OCI-LY1 (cell line): ENCODE measurements at regions not wholly inside any gene's neighbourhood (a gene's known extent, or its start where the extent isn't known, plus 50 kb on each side); places are given as distances from the start of the nearest gene placed in this dataset.

Experiments
- H2AFZ ChIP-seq: fragments of 200-600 bp; sonication (generic), shearing (Covaris generic); 2 replicates; pipeline ENCODE4 v1.6.0; 2014; ENCODE audit warnings: antibody characterized with exemption, mild to moderate bottlenecking, low read length
- H3F3A ChIP-seq: fragments of 200-600 bp; sonication (generic), shearing (Covaris generic); 2 replicates; pipeline ENCODE4 v1.6.0; 2014; ENCODE audit warnings: mild to moderate bottlenecking, antibody characterized with exemption, low read length, moderate library complexity; ENCODE audit not compliant: insufficient read depth
- H3K27ac ChIP-seq: fragments of 200-600 bp; sonication (generic); 2 replicates; pipeline ENCODE4 v1.5.1; 2014; ENCODE audit warnings: low read length, mixed run types, mild to moderate bottlenecking, low read depth; ENCODE audit not compliant: poor library complexity, severe bottlenecking
- H3K27me3 ChIP-seq: fragments of 200-600 bp; sonication (generic); 2 replicates; pipeline ENCODE4 v1.6.0; 2014; ENCODE audit warnings: antibody characterized with exemption, mild to moderate bottlenecking, low read length, moderate library complexity; ENCODE audit not compliant: insufficient read depth
- H3K36me3 ChIP-seq: fragments of 200-600 bp; sonication (generic); 2 replicates; pipeline ENCODE4 v1.6.1; 2014; ENCODE audit warnings: mild to moderate bottlenecking, antibody characterized with exemption, low read length, moderate library complexity, mixed read lengths; ENCODE audit not compliant: insufficient read depth
- H3K4me1 ChIP-seq: fragments of 200-600 bp; sonication (generic); 2 replicates; pipeline ENCODE4 v1.5.1; 2014; ENCODE audit warnings: mild to moderate bottlenecking, low read length, moderate library complexity; ENCODE audit not compliant: insufficient read depth, severe bottlenecking
- H3K4me2 ChIP-seq: fragments of 200-600 bp; sonication (generic), shearing (Covaris generic); 2 replicates; pipeline ENCODE4 v1.6.1; 2014; ENCODE audit warnings: low read length
- H3K4me3 ChIP-seq: fragments of 200-600 bp; sonication (generic); 2 replicates; pipeline ENCODE4 v1.5.1; 2014; ENCODE audit warnings: low read length, low read depth, mild to moderate bottlenecking, mixed read lengths; ENCODE audit not compliant: poor library complexity, severe bottlenecking
- H3K79me2 ChIP-seq: fragments of 200-600 bp; shearing (Covaris generic); 2 replicates; pipeline ENCODE4 v1.6.1; 2016; ENCODE audit warnings: mixed run types, low read length, mixed read lengths; ENCODE audit not compliant: insufficient read depth
- H3K9ac ChIP-seq: fragments of 200-600 bp; sonication (generic), shearing (Covaris generic); 2 replicates; pipeline ENCODE4 v1.6.1; 2014; ENCODE audit warnings: mild to moderate bottlenecking, low read length, mixed read lengths
- H3K9me2 ChIP-seq: fragments of 200-600 bp; sonication (generic), shearing (Covaris generic); 2 replicates; pipeline ENCODE4 v1.6.1; 2014; ENCODE audit warnings: low read depth, mild to moderate bottlenecking, low read length, mixed read lengths
- H3K9me3 ChIP-seq: fragments of 200-600 bp; shearing (Covaris generic); 2 replicates; pipeline ENCODE4 v1.6.1; 2014; ENCODE audit warnings: low read length, mixed read lengths
- H4K20me1 ChIP-seq: fragments of 200-600 bp; sonication (generic), shearing (Covaris generic); 2 replicates; pipeline ENCODE4 v1.6.0; 2016; ENCODE audit warnings: mild to moderate bottlenecking, low read length; ENCODE audit not compliant: insufficient read depth
- EZH2 ChIP-seq: fragments of 200-600 bp; sonication (generic), shearing (Covaris generic); IDR thresholded peaks from 2 replicates; pipeline ENCODE4 v1.8.0; 2017; ENCODE audit warnings: borderline replicate concordance, mixed run types, mild to moderate bottlenecking, antibody characterized with exemption, low read length, moderate library complexity, mixed read lengths
- TF ChIP-seq, protein P1 (sequence below): fragments of 200-600 bp; sonication (generic), shearing (Covaris generic); IDR thresholded peaks from 2 replicates; pipeline ENCODE4 v1.5.1; 2017; ENCODE audit warnings: mild to moderate bottlenecking, antibody characterized with exemption, low read length, moderate library complexity, mixed read lengths

DNA sequence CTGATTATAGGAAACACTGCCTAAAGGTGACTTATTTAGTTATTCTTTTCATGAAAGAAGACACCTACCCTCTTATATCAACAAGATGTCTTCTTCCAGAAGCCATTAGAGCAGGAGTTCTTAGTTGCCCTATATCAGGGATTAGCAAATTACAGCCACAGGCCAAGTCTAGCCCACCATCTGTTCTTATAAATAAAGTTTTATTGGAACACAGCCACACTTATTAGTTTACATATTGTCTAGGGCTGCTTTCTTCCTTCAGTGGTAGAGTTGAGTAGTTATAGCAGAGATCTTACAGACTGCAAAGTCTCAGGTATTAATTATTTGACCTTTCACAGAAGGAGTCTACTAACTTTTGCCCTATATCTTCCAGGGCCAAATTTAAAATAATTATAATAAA is 157.2 kb upstream of the NOCT start:
- Histone ChIP-seq H2AFZ (no peak overlapping the region), H3K4me3 (no peak overlapping the region), H3K9me3 (no peaks in the 10 kb centered on the region), H3F3A (no peaks in the 10 kb centered on the region), H4K20me1 (no peaks in the 10 kb centered on the region), H3K79me2 (no peaks in the 10 kb centered on the region), H3K9me2 (no peaks in the 10 kb centered on the region), H3K36me3 (no peaks in the 10 kb centered on the region), H3K4me2 (no peak overlapping the region), H3K27ac (no peak overlapping the region), H3K27me3 (no peaks in the 10 kb centered on the region), H3K9ac (no peak overlapping the region), H3K4me1 (no peaks in the 10 kb centered on the region)
- TF ChIP-seq, protein P1, sequence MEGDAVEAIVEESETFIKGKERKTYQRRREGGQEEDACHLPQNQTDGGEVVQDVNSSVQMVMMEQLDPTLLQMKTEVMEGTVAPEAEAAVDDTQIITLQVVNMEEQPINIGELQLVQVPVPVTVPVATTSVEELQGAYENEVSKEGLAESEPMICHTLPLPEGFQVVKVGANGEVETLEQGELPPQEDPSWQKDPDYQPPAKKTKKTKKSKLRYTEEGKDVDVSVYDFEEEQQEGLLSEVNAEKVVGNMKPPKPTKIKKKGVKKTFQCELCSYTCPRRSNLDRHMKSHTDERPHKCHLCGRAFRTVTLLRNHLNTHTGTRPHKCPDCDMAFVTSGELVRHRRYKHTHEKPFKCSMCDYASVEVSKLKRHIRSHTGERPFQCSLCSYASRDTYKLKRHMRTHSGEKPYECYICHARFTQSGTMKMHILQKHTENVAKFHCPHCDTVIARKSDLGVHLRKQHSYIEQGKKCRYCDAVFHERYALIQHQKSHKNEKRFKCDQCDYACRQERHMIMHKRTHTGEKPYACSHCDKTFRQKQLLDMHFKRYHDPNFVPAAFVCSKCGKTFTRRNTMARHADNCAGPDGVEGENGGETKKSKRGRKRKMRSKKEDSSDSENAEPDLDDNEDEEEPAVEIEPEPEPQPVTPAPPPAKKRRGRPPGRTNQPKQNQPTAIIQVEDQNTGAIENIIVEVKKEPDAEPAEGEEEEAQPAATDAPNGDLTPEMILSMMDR, result no peak
- TF ChIP-seq EZH2, result no peak

DNA sequence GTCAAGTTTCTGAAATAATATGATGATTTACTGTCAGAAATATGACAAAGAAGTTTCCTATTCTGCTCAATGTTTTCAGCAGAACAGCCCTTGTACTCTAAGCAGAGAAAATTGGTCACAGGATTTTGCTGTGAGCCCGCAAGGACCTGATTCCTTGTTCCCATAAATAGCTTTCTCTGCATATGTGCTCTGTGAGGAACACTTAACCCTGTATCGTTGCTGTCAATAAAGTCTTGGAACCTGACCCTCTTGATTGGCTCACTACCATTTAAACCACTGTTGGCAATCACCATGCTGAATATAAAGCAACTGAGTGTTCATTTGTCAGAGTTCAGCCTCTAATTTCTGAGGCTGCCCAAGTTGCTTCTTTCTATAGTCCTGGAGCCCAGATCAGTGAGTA is 158.2 kb upstream of the NOCT start:
- no peaks in the 10 kb centered on the region for H4K20me1 ChIP-seq
- H3K9me2 ChIP-seq, result no peaks in the 10 kb centered on the region
- TF ChIP-seq, protein P1, result no peak
- no peak for TF ChIP-seq EZH2
- H3K4me3 ChIP-seq, result no peak overlapping the region
- no peak overlapping the region for H3K9ac ChIP-seq
- H3K4me2 ChIP-seq, result no peak overlapping the region
- H3K9me3 ChIP-seq, result no peaks in the 10 kb centered on the region
- no peaks in the 10 kb centered on the region for H3K27me3 ChIP-seq
- no peaks in the 10 kb centered on the region for H3K79me2 ChIP-seq
- no peaks in the 10 kb centered on the region for H3K4me1 ChIP-seq
- H3F3A ChIP-seq, result no peaks in the 10 kb centered on the region
- H2AFZ ChIP-seq, result no peak overlapping the region
- H3K27ac ChIP-seq, result no peak overlapping the region
- H3K36me3 ChIP-seq, result no peaks in the 10 kb centered on the region

DNA sequence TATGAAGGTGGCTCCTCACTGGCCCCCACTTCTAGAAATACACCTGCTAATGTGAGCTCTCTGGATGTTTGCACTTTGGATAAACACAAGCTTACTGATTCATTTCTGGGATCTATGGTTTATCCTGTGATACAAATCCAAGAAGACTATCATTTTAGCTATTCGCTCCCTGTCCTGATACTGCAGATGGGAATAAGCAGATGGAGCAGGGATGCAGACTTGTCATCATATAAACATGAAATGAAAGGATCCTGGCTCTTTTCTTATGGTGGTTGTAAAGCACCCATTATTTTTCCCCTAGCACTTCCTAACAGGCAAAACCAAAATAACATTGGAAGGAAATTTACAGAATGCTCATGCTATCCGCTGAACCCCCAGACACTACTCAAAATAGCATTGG is 162.9 kb upstream of the NOCT start:
- Histone ChIP-seq H3K4me2 (no peak overlapping the region), H3K4me1 (no peaks in the 10 kb centered on the region), H3K4me3 (no peak overlapping the region), H4K20me1 (no peaks in the 10 kb centered on the region), H3K9me3 (no peaks in the 10 kb centered on the region), H3K36me3 (no peaks in the 10 kb centered on the region), H3K27me3 (no peaks in the 10 kb centered on the region), H3K27ac (no peak overlapping the region), H3K79me2 (no peaks in the 10 kb centered on the region), H3K9ac (no peak overlapping the region), H2AFZ (no peak overlapping the region), H3F3A (no peaks in the 10 kb centered on the region), H3K9me2 (no peaks in the 10 kb centered on the region)
- TF ChIP-seq EZH2, result no peak
- TF ChIP-seq, protein P1, result no peak
